BJ (cell line): ENCODE measurements at regions not wholly inside any gene's neighbourhood (a gene's known extent, or its start where the extent isn't known, plus 50 kb on each side); places are given as distances from the start of the nearest gene placed in this dataset.

Experiments
- CTCF ChIA-PET: fragments of 350-600 bp; formaldehyde crosslinking; extraction: SDS; loops from one replicate; lab custom pipeline; 2021; ENCODE audit warnings: antibody characterized with exemption, inconsistent platforms; lab: Yijun Ruan, JAX
- POLR2A ChIA-PET: fragments of 300-600 bp; sonication (Branson Sonifier 250); formaldehyde crosslinking; extraction: SDS; loops from one replicate; lab custom pipeline; 2021; ENCODE audit warnings: antibody characterized with exemption; lab: Charles Lee
- DNase-seq: peaks from one replicate; pipeline ENCODE4 v3.0.0-alpha.2; 2011; ENCODE audit warnings: low read depth
- H3K27me3 ChIP-seq: 2 replicates; pipeline ENCODE4 v1.6.0; 2011; ENCODE audit warnings: low read length; ENCODE audit not compliant: control insufficient read depth, insufficient read depth
- H3K36me3 ChIP-seq: 2 replicates; pipeline ENCODE4 v1.5.1; 2011; ENCODE audit warnings: low read length; ENCODE audit not compliant: control insufficient read depth, insufficient read depth
- H3K4me3 ChIP-seq: 2 replicates; pipeline ENCODE4 v1.5.1; 2011; ENCODE audit warnings: low read depth, mild to moderate bottlenecking, control low read depth, low read length
- TF ChIP-seq, protein P1 (sequence below): IDR thresholded peaks from 2 replicates; pipeline ENCODE4 v1.5.1; 2011; ENCODE audit warnings: low read depth, mild to moderate bottlenecking, control low read depth, inconsistent platforms, low read length, moderate library complexity; ENCODE audit not compliant: insufficient read depth

GRCh38 chr4:125994430-125994829, 679.7 kb downstream of the FAT4 start:
- POLR2A ChIA-PET = no interaction called here

GRCh38 chr4:126004941-126005340, 690.2 kb downstream of the FAT4 start:
- H3K4me3 ChIP-seq = no peak overlapping the region
- peak; percentile 9 for DNase-seq
- ChIA-PET CTCF (interaction anchor here (0.6 kb wide), 1 partner anchor 1419 kb away, joined by 3 read pairs; no protein-coding TSS in a partner anchor), POLR2A (no interaction called here)
- no peaks in the 10 kb centered on the region for H3K27me3 ChIP-seq
- no peaks in the 10 kb centered on the region for H3K36me3 ChIP-seq
- TF ChIP-seq, protein P1, sequence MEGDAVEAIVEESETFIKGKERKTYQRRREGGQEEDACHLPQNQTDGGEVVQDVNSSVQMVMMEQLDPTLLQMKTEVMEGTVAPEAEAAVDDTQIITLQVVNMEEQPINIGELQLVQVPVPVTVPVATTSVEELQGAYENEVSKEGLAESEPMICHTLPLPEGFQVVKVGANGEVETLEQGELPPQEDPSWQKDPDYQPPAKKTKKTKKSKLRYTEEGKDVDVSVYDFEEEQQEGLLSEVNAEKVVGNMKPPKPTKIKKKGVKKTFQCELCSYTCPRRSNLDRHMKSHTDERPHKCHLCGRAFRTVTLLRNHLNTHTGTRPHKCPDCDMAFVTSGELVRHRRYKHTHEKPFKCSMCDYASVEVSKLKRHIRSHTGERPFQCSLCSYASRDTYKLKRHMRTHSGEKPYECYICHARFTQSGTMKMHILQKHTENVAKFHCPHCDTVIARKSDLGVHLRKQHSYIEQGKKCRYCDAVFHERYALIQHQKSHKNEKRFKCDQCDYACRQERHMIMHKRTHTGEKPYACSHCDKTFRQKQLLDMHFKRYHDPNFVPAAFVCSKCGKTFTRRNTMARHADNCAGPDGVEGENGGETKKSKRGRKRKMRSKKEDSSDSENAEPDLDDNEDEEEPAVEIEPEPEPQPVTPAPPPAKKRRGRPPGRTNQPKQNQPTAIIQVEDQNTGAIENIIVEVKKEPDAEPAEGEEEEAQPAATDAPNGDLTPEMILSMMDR = no peak

More at GRCh38 chr4:125994430-125994829, 679.7 kb downstream of the FAT4 start:
- TF ChIP-seq, protein P1 = no peak
- Histone ChIP-seq H3K4me3 (no peak overlapping the region), H3K36me3 (no peaks in the 10 kb centered on the region), H3K27me3 (no peaks in the 10 kb centered on the region)
- CTCF ChIA-PET = no interaction called here
- no peak for DNase-seq

- TF ChIP-seq, protein P1 = no peak
Observed at GRCh38 chr4:126007142-126007541, 692.4 kb downstream of the FAT4 start.

GRCh38 chr4:126012691-126013290, 698.0 kb downstream of the FAT4 start:
- no peaks in the 10 kb centered on the region for H3K27me3 ChIP-seq
- ChIA-PET CTCF (no interaction called here), POLR2A (no interaction called here)
- TF ChIP-seq, protein P1 = no peak
- no peaks in the 10 kb centered on the region for H3K36me3 ChIP-seq
- no peak for DNase-seq
- H3K4me3 ChIP-seq = no peak overlapping the region

More at GRCh38 chr4:126007142-126007541, 692.4 kb downstream of the FAT4 start:
- ChIA-PET CTCF (no interaction called here), POLR2A (no interaction called here)
- Histone ChIP-seq H3K27me3 (no peaks in the 10 kb centered on the region), H3K36me3 (no peaks in the 10 kb centered on the region), H3K4me3 (no peak overlapping the region)
- no peak for DNase-seq

GRCh38 chr4:126018274-126018673, 703.5 kb downstream of the FAT4 start:
- POLR2A ChIA-PET = no interaction called here
- no peaks in the 10 kb centered on the region for H3K27me3 ChIP-seq
- no peak overlapping the region for H3K4me3 ChIP-seq
- CTCF ChIA-PET = no interaction called here
- DNase-seq = no peak
- no peaks in the 10 kb centered on the region for H3K36me3 ChIP-seq
- TF ChIP-seq, protein P1 = no peak
